A172 (cell line): ENCODE measurements at regions not wholly inside any gene's neighbourhood (a gene's known extent, or its start where the extent isn't known, plus 50 kb on each side); places are given as distances from the start of the nearest gene placed in this dataset.

ENCODE experiments used
- DNase-seq: peaks from one replicate; pipeline ENCODE4 v3.0.0-alpha.2; 2015; ENCODE audit warnings: low spot score

DNA sequence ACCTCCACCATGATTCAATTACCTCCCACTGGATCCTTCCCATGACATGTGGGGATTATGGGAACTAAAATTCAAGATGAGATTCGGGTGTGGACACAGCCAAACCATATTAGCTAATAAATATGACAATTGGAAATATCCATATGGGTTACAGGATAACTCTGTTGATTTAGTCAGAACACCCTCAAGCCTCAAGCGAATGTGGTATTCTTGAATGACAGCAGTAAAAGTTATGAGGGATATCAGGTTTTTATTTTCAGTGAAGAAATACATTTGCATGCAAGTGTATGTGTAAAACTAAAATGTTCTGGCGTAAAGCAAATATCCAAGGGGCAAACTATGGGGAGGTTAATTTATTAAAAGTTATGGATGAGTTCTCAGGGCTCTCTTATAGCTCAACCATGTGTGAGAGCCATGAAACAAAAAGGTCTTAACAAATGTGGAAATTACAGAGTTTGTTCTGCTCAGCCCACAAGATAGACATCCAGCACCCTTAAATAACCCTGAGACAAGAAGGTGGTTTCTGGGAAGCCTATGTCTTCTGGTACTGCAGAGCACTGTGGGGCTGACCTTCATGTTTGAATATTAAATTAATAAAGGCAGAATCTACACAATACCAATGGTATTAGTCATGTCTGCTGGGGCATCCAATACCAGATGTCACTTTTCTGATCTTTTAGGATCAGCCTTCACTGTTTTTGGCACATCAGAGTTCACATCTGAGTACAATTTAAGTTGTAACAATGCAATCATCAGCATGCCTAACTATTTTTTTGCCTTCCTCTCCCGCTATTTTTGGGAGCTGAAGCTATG is 370.5 kb upstream of the RSPO3 start:
- DNase-seq, result no peak

DNA sequence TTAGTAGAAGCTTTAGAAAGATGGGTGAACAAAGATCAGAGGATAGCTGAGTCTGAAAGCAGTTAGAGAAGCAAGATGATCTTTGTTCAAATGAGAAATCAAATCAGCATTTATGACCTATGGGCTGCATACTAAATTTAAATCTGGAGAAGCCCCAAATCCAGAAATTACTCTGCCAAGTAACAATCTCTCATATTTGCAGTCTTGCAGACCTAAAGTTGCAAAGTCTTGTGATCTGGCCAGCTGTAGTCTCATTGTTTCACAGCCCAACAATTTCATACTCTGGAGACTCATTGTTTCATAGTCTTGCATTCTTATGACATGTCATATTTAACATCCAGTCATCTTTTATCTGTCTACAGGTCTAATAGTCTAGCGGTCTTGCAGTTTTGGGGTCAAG is 364.9 kb upstream of the RSPO3 start:
- no peak for DNase-seq

DNA sequence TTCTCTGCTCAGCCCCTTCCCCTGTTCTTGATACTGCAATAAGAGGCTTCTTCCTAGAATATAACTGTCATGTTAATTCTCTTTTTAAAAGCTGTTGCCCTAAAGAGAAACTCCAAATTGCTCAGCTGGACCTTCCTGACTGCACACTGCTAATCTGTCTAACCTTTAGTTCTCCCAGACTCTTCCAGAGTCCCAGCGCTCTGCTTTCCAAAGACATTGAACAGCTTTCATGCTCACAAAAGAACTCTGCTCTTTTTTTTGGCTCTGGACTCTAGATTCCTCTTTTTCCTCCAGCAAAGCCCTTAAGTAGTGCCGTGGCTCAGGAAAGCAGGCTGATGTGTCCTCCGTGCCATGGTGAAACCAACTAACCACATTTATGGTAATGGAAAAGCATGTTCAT is 356.6 kb upstream of the RSPO3 start:
- DNase-seq, result no peak

DNA sequence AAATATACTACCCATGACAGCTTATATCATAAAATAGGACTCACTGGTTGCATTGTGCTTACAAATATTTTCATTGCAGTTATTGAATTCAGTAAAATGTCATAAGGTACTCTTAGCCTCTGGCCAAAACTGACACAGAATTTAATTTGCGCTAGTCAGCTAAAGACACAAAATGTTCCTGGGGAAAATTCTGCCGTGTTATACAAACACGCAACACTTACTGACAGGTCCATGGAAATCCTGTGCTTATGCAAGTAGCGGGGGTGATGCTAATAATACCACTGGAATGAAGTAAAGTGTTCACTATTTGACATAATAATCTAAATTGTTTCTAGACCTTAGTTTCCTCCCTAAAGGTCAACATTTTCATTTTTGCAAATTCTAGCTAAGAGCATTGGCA is 354.4 kb upstream of the RSPO3 start:
- no peak for DNase-seq

DNA sequence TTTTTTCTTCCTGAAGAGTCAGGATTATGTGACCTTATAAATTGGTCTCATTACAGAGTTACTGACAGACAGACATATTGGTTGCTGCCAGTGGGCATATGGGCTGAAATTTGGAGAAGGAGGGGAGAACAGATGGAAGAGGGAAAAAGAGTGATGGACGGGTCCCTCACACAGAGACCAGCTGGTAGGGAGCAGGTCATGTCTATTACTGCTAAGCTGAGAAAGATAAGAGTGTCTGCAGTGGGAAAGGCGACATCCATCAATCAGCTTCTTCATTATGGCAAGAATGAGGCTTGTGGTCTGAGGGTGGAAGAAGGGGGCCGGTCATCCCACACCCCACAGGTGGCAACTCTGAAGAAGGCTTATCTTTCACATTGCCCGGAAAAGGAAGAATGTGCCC is 353.8 kb upstream of the RSPO3 start:
- DNase-seq, result no peak

DNA sequence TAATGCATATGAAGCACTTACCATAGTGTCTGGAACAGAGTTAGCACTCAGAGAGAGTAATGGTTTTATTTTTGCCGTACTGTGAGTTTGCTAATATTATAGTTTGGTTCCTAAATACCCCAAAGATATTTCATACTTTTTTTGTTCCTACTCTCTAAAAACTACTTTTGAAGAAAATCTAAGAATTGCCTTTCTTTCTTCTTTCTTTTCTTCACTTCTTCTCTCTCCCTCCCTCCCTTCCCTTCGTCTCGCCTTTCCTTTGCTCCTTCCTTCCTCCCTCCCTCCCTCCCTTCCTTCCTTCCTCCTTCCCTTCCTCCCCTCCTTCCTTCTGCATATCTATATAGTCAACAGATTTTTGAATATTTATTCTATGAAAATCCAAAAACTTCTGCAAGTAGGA is 351.7 kb upstream of the RSPO3 start:
- DNase-seq, result no peak

DNA sequence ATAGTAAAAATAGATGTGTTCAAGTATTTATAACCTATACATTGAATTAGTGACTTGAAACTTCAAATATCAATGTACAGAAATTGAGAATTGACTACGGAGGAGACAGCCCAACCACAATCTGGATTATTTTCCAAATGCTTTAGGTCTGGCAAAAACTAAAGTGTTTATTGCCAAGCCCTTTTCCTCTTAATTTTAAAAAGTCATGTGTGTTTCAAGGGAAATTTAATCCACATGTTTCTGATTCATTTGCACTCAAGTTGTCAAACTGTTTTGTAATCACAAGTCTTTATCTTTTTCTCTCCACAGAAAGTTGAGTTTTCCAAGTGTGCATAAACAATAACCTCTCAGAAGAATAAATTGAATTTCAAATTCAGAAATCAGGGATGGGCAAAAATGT is 350.8 kb upstream of the RSPO3 start:
- no peak for DNase-seq

DNA sequence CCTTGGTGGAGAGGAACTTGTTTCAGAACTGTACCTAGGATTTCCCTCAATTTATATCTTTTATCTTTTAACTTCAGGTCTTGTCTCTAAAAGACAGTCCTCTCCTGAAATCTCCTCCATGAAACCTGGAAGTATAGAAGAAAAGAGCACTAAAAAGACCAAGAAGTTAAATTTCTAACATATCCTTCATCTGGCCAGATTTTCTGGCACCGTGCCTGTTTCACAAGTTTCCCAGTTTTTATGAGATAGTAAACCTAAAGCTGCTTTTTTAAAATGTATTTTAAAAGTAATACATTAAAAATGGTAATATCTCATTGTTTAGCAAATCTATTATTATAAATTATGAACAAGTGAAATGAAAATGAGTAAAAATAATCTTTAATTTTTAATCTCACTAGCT is 348.3 kb upstream of the RSPO3 start:
- DNase-seq, result no peak

DNA sequence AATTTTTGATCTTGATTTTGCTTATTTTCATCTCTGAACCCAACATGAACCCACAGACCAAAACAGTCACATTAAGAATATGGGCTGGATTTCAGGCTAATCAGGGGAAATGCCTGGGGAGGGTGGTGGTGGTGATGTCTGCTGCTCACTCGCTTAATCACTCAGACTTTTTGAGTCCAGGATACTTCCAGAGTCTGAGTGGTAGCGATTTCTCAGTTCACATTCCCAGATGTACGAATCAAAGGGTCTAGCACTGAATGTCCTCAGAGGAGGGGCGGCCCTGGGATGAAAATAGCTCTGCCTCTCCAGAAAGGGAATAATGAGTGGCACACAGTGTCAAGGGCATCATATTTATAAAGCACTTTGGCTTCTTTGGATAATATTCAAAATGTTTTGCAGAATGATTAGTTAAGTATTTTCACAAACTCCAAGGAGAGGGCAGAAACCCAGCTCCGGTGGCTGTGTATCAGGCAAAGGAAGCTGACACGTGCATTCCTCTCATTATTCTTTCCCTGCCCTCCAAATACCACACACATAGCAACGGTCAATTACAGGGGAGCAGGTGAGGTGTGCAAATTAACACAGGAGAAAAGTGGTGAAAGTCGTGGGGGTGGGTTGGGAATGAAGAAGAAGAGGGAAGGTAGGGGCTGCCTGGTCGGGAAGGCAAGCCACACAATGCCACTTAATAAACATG is 345.2 kb upstream of the RSPO3 start:
- DNase-seq, result no peak

DNA sequence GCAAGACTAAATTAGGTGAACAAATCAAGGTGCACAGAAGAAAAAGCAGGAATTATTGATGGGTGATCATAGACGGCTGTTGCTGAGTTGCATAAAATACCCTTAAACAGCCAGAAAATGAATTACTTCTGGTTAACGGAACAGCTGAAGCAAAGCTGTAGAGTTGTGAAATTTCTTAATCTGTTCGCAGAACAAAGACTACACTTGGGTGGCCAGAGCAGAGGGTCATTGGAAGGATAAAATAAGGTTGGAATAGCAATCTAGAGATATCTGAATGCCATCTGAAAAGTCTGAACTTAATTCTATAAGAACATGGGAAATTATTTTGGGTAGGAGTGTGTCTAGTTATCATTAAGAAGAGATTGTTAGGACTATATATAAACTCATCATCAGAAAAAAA is 339.1 kb upstream of the RSPO3 start:
- DNase-seq, result no peak

DNA sequence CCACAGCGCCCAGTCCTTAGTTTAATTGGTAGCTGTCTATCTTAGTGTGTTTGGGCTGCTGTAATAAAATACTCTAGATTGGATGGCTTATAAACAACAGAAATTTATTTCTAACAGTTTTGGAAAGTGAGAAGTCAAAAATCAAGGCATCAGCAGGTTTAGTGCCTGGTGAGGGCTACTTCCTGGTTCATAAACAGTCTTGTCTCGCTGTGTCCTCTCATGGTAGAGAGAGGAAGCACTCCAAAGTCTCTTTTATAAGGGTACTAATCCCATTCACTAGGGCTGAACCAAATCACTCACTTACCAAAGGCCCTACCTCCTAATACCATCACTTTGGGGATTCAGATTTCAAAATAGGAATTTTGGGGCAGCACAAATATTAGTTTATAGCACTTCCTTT is 336.9 kb upstream of the RSPO3 start:
- DNase-seq, result no peak

DNA sequence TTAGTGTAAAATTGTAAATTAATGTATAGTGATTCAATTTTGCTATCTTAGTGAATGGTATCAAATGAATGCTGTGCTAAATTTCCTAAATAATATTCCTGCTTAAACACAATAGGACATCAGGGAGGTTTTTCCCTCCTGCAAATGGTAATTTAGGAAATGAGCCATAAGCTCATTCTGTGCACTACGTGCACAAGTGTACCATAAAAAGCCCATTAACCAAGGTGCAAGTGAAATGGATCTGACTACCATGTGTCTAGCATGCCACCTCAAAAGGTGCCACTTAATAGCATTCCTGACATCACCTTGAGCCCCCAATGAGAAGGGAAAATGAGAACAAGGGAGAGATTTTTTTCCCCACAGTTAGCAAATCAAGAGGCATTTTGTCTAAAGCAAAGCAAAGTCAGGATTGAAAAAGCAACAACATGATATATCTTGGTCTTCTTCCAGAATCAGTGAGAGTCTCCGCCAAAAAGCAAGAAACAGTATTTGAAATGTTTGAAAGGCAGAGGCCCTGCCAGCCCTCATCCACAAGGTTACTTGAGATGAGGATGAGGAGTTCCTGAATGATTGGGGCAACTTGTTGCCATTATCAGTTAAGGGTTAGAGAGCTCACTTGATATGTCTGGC is 334.2 kb upstream of the RSPO3 start:
- no peak for DNase-seq

DNA sequence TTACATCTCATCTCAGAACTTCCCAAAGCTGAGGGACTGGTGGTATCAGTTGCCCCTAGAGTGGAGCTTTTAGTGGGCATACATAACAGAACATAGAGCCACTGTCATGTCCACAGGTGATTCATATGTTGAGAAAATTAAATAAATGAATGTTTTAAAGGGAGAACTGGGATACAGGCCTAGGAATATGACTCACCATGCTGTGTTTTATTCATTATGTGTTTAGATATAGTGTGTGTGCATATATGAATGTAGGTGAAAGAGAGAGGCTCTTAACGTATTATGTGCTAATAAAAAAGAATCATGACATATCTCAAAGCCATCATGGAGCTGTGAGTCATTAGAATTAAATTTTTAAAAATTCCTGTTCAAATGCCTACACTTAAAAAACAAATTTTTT is 332.2 kb upstream of the RSPO3 start:
- peak; percentile 2 for DNase-seq

DNA sequence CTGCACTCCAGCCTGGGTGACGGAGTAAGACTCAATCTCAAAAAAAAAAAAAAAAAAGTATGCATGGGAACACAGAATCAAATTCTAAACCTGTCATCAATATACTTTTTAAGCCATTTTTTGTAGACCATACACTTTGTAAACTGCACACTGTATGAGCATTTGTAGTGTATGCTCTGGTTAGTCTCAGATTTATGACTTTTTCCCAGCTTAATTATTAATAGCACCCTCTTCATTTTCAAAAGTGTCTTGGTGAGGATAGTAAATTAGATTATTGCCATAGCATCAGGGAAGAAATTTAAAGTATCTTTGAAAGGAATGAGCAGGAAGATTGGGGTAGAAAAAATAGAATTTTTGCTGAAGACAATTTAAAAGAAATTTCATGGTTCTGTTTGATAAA is 330.8 kb upstream of the RSPO3 start:
- no peak for DNase-seq

DNA sequence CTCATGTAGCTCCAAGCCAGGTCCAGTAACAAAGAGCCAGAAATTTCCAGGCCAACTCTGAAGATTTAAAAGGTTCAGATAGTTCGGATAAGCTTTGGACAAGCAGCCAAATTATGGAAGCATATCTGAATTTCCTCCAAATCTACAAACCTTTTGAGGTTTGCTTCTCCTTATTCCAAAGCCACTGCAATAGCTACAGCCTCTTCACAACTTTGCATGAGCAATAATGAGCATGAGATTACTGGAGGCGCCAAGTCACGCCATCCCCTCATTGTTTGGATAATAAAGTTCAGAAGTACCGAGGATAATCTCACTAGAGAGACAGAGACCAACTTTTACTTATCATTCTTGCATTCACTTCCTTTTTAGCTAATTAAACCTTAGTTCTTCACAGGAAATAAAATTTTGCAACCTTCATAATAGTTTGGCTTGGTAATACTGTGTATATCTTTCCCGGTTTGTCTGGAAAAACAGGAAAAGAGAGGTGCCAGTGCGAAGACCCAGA is 329.6 kb upstream of the RSPO3 start:
- no peak for DNase-seq

DNA sequence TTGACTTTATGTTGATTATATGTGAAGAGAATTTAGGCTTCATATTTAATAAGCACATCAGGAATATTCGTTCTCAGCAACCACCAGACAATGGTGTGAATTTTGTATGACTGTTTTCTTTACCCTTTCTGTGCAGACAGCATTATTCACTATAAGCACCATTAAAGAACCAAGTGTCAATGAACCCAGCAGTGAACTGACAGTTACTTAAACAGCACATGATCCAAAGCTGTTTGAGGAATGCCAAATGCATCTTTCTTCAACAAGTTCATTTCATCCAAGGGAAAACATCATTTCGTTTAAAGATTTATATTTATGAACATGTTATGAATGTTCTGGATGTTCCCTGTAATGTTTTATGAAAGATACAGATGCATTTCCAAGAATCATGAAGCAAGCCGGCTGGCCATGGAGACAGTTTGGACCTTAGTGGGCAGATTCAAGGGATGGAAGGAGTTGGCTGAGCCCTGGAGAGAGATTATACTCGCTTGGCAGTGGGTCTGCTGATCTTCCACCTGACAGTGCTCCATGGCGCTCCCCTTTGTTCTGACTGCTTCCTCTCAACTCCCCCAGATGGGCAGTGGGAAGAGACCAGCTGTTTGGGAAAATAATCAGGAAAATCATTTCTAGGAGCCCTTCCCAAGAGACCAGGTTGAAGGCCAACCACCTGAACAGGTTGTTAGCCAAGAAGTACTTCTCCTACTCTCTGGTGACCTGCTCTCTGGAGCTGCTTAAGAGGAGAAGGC is 326.0 kb upstream of the RSPO3 start:
- no peak for DNase-seq

DNA sequence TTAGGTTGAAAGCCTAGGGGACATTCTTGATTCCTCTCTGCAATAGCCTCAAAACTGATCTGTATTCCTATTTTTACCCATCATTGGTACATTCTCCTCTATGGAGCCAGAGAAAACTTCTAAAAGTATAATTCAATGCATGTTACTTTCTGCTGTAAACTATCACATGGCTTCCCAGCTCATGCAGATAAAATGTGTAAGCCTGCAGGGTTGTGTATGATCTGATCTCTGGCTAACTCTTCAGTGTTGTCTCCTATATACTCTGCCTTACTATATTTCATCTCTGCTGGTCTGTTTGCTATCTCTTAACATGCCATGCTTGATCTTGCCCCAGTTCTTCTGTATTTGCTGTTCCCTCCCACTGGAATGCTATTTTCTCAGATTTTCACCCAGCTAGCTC is 323.3 kb upstream of the RSPO3 start:
- DNase-seq, result no peak

DNA sequence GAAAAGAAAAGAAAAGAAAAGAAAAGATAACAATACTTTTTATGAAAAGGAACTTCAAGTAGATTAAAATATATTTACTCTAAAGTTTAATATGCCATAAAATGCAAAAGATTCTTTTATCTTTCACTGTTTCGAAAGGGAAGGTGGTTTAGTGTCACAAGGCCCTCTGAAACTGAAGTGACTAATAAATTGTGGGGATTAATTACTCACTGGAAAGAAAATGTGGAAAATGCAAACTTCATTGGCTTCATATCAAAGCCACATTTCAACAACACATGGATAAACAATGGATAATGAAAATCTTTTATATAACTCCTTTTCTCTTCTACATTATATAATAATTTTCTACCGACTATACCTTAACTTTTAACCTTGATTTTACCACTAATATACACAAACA is 320.5 kb upstream of the RSPO3 start:
- DNase-seq, result peak; percentile 5

DNA sequence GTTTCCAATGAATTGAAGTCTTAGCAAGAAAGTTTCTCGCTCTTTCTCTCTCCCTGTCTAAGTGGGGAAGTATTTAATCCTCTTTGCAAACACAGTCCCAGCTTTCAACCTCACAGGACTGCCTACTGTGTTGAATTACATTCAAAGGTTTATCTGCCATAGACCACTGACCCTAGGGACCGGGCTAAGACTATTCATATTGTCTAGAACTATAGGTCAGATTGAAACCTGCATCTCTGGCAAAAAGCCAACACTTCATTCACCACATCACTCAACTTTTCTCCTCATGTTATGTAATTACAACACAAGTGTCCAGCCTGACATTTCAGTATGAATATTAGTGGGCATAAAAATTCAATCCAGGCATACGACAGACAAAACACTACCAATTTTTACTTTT is 314.7 kb upstream of the RSPO3 start:
- DNase-seq, result no peak

DNA sequence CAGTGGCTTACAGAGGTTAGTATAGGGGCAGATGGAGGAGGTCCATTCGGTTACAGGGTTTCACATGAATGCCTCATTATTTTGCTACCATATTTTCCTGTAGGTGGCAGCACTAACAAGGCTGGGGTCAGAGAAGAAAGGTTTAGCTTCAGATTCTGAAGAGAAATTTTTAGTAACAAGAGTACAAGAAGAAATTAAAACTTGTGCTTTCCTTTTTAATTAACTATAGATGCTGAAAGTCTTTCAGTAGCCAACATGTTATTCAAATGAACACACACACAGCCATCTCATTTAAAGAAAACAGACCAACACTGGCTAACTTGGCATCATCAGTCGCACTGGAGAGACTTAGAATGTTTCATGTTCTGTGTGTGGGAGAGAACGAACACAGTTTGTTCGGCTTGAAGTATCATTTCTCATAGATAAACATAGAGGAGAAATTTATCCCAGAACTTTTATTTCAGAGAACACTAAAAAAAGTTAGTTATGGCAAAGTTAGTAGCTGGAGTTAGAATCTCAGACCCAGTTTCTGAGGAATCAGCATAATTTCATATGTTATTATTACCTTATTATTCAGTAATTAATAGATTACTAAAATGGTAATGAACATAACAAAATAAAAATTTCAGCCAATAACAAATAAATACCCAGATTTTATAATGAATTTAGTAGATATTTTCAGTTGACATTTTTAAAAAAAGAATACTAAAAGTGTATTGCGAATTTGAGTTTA is 314.0 kb upstream of the RSPO3 start:
- peak; percentile 39 for DNase-seq

DNA sequence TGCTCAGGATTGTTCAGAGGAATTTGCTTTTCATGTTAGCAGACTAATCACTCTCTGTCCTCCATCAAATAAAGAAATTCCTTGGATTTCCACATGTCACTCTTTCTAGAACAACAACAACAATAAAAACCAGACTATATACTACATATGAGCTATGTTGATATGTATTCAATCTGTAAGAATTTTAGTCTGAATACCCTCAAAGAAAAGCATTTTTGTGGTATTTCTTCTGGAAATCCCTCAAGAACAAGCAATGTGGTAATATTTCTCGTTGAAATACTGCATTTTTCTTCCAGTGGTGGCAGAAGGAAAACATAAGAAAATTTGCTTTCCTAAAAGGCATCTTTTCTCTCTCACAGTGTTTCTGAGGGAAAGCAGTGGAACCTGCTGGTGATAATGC is 312.6 kb upstream of the RSPO3 start:
- no peak for DNase-seq

DNA sequence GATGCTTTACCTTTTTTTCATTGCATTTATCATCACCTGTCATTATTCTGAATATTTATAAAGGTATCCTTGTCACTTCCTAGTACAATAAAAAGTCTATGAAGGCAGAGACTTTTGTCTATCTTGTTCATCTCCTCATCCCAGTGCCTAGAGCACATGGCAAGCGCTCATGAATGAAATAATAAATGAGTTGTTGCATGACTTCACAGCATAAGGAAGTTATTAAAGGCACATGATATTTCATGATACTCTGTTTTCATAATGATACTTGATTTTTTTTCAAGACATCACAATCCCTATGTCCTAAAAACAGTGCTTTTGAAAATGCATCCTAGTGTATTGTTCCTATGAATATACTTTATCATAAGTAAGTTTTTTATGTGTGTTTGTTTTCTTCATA is 310.6 kb upstream of the RSPO3 start:
- DNase-seq, result no peak
